Testis (tissue), 2 donors: ENCODE measurements at regions not wholly inside any gene's neighbourhood (a gene's known extent, or its start where the extent isn't known, plus 50 kb on each side); places are given as distances from the start of the nearest gene placed in this dataset.

ENCODE experiments used
- DNase-seq: peaks from one replicate; pipeline ENCODE4 v3.0.0-alpha.2; 2019
- H3K27ac ChIP-seq, 2 donors: fragments of 200-600 bp; sonication (generic); one replicate each; pipeline ENCODE4 v1.5.1; 2019
- H3K27me3 ChIP-seq: fragments of 200-600 bp; sonication (generic); one replicate; pipeline ENCODE4 v1.5.1; 2019
- H3K36me3 ChIP-seq: fragments of 200-600 bp; sonication (generic); one replicate; pipeline ENCODE4 v1.5.1; 2017; ENCODE audit warnings: low read depth; ENCODE audit errors: missing control alignments
- H3K4me1 ChIP-seq: fragments of 200-600 bp; sonication (generic); one replicate; pipeline ENCODE4 v1.5.1; 2019
- H3K4me3 ChIP-seq, 2 donors: fragments of 200-600 bp; sonication (generic); one replicate each; pipeline ENCODE4 v1.5.1; 2017 to 2019
- H3K9me3 ChIP-seq: fragments of 200-600 bp; sonication (generic); one replicate; pipeline ENCODE4 v1.5.1; 2017
- POLR2A ChIP-seq: fragments of 450-650 bp; IDR thresholded peaks from one replicate; pipeline ENCODE4 v1.6.1; 2017; ENCODE audit warnings: antibody characterized with exemption, mild to moderate bottlenecking, moderate library complexity
- WGBS, 2 donors: methylation state at CpG; one replicate each; pipeline ENCODE4 v1.1.5; 2018; 5-methylcytosine and 5-hydroxymethylcytosine counted together
- intact Hi-C: fragments of 100-400 bp; cut with DNase I; formaldehyde crosslinking; loops from one replicate; pipeline ENCODE4 v1.15.1; 2023; ENCODE audit warnings: low total_unique reads
- TF ChIP-seq, protein P1 (sequence below), 3 experiments: fragments of 450-650 bp in 2 of 3; fragments of 200-600 bp in 1 of 3; sonication (generic) in 1 of 3; IDR thresholded peaks; one replicate each; pipeline ENCODE4 v1.5.1; 2016 to 2019; ENCODE audit warnings: antibody characterized with exemption in 3 of 3, mild to moderate bottlenecking in 2 of 3, moderate library complexity in 1 of 3

DNA sequence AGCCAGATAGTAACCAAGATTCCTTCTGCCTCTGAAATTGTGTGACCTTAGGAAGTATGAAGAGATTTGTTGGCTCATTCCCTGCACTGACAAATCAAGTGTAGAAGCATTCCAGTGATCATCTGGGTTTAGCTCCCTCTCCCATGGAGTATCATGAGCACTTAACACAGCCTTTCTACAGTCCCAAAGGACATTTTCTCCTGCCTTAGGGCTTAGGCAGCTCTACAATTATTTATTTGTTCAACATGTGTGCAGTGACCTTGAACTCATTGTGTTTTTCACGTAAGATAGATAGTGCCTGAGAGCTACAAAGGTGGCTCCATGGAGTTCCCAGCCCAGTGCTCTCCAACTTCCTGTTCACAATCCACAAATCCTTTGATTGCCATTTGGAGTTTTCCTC, 94.8 kb upstream of the FAT3 start:
- DNase-seq: no peak
- TF ChIP-seq, protein P1, sequence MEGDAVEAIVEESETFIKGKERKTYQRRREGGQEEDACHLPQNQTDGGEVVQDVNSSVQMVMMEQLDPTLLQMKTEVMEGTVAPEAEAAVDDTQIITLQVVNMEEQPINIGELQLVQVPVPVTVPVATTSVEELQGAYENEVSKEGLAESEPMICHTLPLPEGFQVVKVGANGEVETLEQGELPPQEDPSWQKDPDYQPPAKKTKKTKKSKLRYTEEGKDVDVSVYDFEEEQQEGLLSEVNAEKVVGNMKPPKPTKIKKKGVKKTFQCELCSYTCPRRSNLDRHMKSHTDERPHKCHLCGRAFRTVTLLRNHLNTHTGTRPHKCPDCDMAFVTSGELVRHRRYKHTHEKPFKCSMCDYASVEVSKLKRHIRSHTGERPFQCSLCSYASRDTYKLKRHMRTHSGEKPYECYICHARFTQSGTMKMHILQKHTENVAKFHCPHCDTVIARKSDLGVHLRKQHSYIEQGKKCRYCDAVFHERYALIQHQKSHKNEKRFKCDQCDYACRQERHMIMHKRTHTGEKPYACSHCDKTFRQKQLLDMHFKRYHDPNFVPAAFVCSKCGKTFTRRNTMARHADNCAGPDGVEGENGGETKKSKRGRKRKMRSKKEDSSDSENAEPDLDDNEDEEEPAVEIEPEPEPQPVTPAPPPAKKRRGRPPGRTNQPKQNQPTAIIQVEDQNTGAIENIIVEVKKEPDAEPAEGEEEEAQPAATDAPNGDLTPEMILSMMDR (IDR thresholded peaks at IDR 0.05): no peak
- no peak for TF ChIP-seq POLR2A
- WGBS, 2 donors: 30 to 46% methylated on average over 1 of the region's 1 CpG
- no peaks in the 10 kb centered on the region for H3K9me3 ChIP-seq
- no peak overlapping the region for H3K27ac ChIP-seq
- H3K4me3 ChIP-seq: no peak overlapping the region
- no peaks in the 10 kb centered on the region for H3K27me3 ChIP-seq
- intact Hi-C loops: no loop called here
- H3K36me3 ChIP-seq: no peaks in the 10 kb centered on the region
- H3K4me1 ChIP-seq: no peaks in the 10 kb centered on the region

- Histone ChIP-seq H3K27me3 (no peaks in the 10 kb centered on the region), H3K27ac (no peak overlapping the region), H3K9me3 (no peaks in the 10 kb centered on the region), H3K4me3 (no peak overlapping the region), H3K4me1 (no peaks in the 10 kb centered on the region), H3K36me3 (no peaks in the 10 kb centered on the region)
- DNase-seq: no peak
- intact Hi-C loops: no loop called here
- TF ChIP-seq POLR2A: no peak
- TF ChIP-seq, protein P1 (IDR thresholded peaks at IDR 0.05): no peak
- WGBS, 2 donors: 76 to 82% methylated on average over 2 of the region's 2 CpGs
Observed at GRCh38 chr11:92128026-92128425, 96.6 kb upstream of the FAT3 start.

GRCh38 chr11:92125321-92125720, 99.3 kb upstream of the FAT3 start:
- no peak for TF ChIP-seq POLR2A
- TF ChIP-seq, protein P1 (IDR thresholded peaks at IDR 0.05): no peak
- H3K9me3 ChIP-seq: no peaks in the 10 kb centered on the region
- H3K27ac ChIP-seq: no peak overlapping the region
- H3K4me1 ChIP-seq: no peaks in the 10 kb centered on the region
- no peaks in the 10 kb centered on the region for H3K36me3 ChIP-seq
- intact Hi-C loops: no loop called here
- no peaks in the 10 kb centered on the region for H3K27me3 ChIP-seq
- no peak for DNase-seq
- H3K4me3 ChIP-seq: no peak overlapping the region

DNA sequence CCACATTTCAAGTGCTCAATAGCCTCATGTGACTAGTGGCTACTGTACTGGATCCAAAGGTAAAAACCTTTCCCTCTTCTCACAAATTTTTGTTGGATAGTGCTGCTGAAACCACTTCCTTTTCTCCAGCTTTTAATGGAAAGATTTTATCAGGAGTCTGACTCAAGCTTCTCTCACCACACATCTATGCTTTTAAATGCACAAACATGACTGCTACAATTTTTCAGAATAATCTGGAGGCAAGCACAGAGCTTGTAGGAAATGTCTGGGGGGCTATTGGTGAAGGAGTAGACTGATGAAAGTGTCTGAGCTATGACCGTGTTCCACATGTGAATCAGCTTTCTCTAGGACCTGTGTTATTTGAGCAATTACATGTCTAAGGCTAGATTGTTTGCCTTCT, 101.1 kb upstream of the FAT3 start:
- DNase-seq: no peak
- WGBS, 2 donors: 42 to 75% methylated on average over 1 of the region's 1 CpG
- intact Hi-C loops: no loop called here
- Histone ChIP-seq H3K4me1 (no peaks in the 10 kb centered on the region), H3K4me3 (no peak overlapping the region), H3K27me3 (no peaks in the 10 kb centered on the region), H3K36me3 (no peaks in the 10 kb centered on the region), H3K9me3 (no peaks in the 10 kb centered on the region), H3K27ac (no peak overlapping the region)
- TF ChIP-seq, protein P1 (IDR thresholded peaks at IDR 0.05): no peak
- no peak for TF ChIP-seq POLR2A

GRCh38 chr11:92122561-92122960, 102.1 kb upstream of the FAT3 start:
- H3K4me3 ChIP-seq: no peak overlapping the region
- whole genome bisulfite sequencing, 2 donors: 58 to 62% methylated on average over 1 of the region's 1 CpG
- no peak for TF ChIP-seq POLR2A
- TF ChIP-seq, protein P1 (IDR thresholded peaks at IDR 0.05): no peak
- no peak overlapping the region for H3K27ac ChIP-seq
- DNase-seq: no peak
- H3K9me3 ChIP-seq: no peaks in the 10 kb centered on the region
- no peaks in the 10 kb centered on the region for H3K4me1 ChIP-seq
- H3K27me3 ChIP-seq: no peaks in the 10 kb centered on the region
- intact Hi-C loops: no loop called here
- no peaks in the 10 kb centered on the region for H3K36me3 ChIP-seq
